Effector memory CD8-positive, alpha-beta T cell (primary cell): ENCODE measurements at regions not wholly inside any gene's neighbourhood (a gene's known extent, or its start where the extent isn't known, plus 50 kb on each side); places are given as distances from the start of the nearest gene placed in this dataset.

Experiments
- ATAC-seq: fragments of 150-1000 bp; cut with Tn5 transposase; replicated peaks from 2 replicates; pipeline ENCODE4 v1.10.0; 2021; ENCODE audit warnings: mild to moderate bottlenecking, moderate library complexity
- DNase-seq, 3 experiments: peaks; one replicate each; pipeline ENCODE4 v3.0.0; 2021
- H3K27ac Mint-ChIP-seq, 2 donors: one replicate each; pipeline ENCODE4 v1.8.0; 2022; ENCODE audit warnings: mild to moderate bottlenecking in 2 of 2, mixed read lengths in 2 of 2, moderate library complexity in 2 of 2
- H3K27me3 Mint-ChIP-seq, 2 donors: one replicate each; pipeline ENCODE4 v1.8.0; 2022; ENCODE audit warnings: mixed read lengths in 2 of 2
- H3K36me3 Mint-ChIP-seq: one replicate; pipeline ENCODE4 v1.8.0; 2022; ENCODE audit warnings: mild to moderate bottlenecking, moderate library complexity, mixed read lengths; ENCODE audit not compliant: insufficient read depth
- H3K4me1 Mint-ChIP-seq, 2 donors: one replicate each; pipeline ENCODE4 v1.8.0; 2022; ENCODE audit warnings: low read depth in 2 of 2, mixed read lengths in 2 of 2
- H3K4me3 Mint-ChIP-seq, 2 donors: one replicate each; pipeline ENCODE4 v1.8.0; 2022; ENCODE audit warnings: mild to moderate bottlenecking in 2 of 2, mixed read lengths in 2 of 2, moderate library complexity in 2 of 2
- H3K9me3 Mint-ChIP-seq, 2 donors: one replicate each; pipeline ENCODE4 v1.8.0; 2022; ENCODE audit warnings: mixed read lengths in 2 of 2

GRCh38 chr1:193709607-193710006 is 523.2 kb upstream of the B3GALT2 start:
- no peaks in the 10 kb centered on the region for H3K27me3 Mint-ChIP-seq
- H3K36me3 Mint-ChIP-seq, result no peaks in the 10 kb centered on the region
- DNase-seq (no peak), ATAC-seq (no peak)
- H3K27ac Mint-ChIP-seq, result no peak overlapping the region
- H3K9me3 Mint-ChIP-seq, result peaks cover 0 to 3% of the 10 kb centered on the region in 2 donors
- peaks cover 5 to 7% of the 10 kb centered on the region in 2 donors for H3K4me1 Mint-ChIP-seq
- H3K4me3 Mint-ChIP-seq, result no peak overlapping the region

GRCh38 chr1:193707271-193708021 is 521.0 kb upstream of the B3GALT2 start:
- peaks cover 0 to 3% of the 10 kb centered on the region in 2 donors for H3K9me3 Mint-ChIP-seq
- DNase-seq (no peak), ATAC-seq (peak; percentile 36)
- no peaks in the 10 kb centered on the region for H3K27me3 Mint-ChIP-seq
- H3K4me3 Mint-ChIP-seq, result peak overlapping the region in 1 of 2 donors; percentile 22
- H3K27ac Mint-ChIP-seq, result peak overlapping the region in 1 of 2 donors; percentile 67
- no peaks in the 10 kb centered on the region for H3K36me3 Mint-ChIP-seq
- peaks cover 5 to 7% of the 10 kb centered on the region in 2 donors for H3K4me1 Mint-ChIP-seq

GRCh38 chr1:193706766-193707165 is 520.4 kb upstream of the B3GALT2 start:
- Mint-ChIP-seq H3K9me3 (peaks cover 0 to 3% of the 10 kb centered on the region in 2 donors), H3K36me3 (no peaks in the 10 kb centered on the region), H3K4me3 (no peak overlapping the region), H3K27ac (no peak overlapping the region), H3K4me1 (peaks cover 7 to 9% of the 10 kb centered on the region in 2 donors), H3K27me3 (no peaks in the 10 kb centered on the region)
- DNase-seq (no peak), ATAC-seq (no peak)

- H3K4me1 Mint-ChIP-seq, result peaks cover 9 to 12% of the 10 kb centered on the region in 2 donors
- no peaks in the 10 kb centered on the region for H3K36me3 Mint-ChIP-seq
- peaks cover 0 to 3% of the 10 kb centered on the region in 2 donors for H3K9me3 Mint-ChIP-seq
- DNase-seq, result no peak
- ATAC-seq, result no peak
- H3K27ac Mint-ChIP-seq, result no peak overlapping the region
- no peaks in the 10 kb centered on the region for H3K27me3 Mint-ChIP-seq
- H3K4me3 Mint-ChIP-seq, result no peak overlapping the region
These were observed 519.2 kb upstream of the B3GALT2 start for GRCh38 chr1:193705554-193705981.

- Mint-ChIP-seq H3K27me3 (no peaks in the 10 kb centered on the region), H3K27ac (no peak overlapping the region), H3K36me3 (no peaks in the 10 kb centered on the region), H3K4me1 (peaks cover 9 to 12% of the 10 kb centered on the region in 2 donors), H3K9me3 (peaks cover 0 to 3% of the 10 kb centered on the region in 2 donors), H3K4me3 (no peak overlapping the region)
- no peak for ATAC-seq
- DNase-seq, result no peak
These were observed 517.2 kb upstream of the B3GALT2 start for GRCh38 chr1:193703655-193704054.

GRCh38 chr1:193703121-193703520 is 516.7 kb upstream of the B3GALT2 start:
- no peak for DNase-seq
- H3K4me1 Mint-ChIP-seq, result peaks cover 9 to 10% of the 10 kb centered on the region in 2 donors
- no peak overlapping the region for H3K27ac Mint-ChIP-seq
- no peaks in the 10 kb centered on the region for H3K36me3 Mint-ChIP-seq
- H3K27me3 Mint-ChIP-seq, result no peaks in the 10 kb centered on the region
- no peak overlapping the region for H3K4me3 Mint-ChIP-seq
- peaks cover 0 to 3% of the 10 kb centered on the region in 2 donors for H3K9me3 Mint-ChIP-seq
- no peak for ATAC-seq

GRCh38 chr1:193701759-193702158 is 515.3 kb upstream of the B3GALT2 start:
- H3K9me3 Mint-ChIP-seq, result peaks cover 0 to 3% of the 10 kb centered on the region in 2 donors
- no peak for ATAC-seq
- H3K27ac Mint-ChIP-seq, result no peak overlapping the region

GRCh38 chr1:193700710-193701355 is 514.4 kb upstream of the B3GALT2 start:
- Mint-ChIP-seq H3K9me3 (peaks cover 0 to 2% of the 10 kb centered on the region in 2 donors), H3K27ac (no peak overlapping the region), H3K27me3 (no peaks in the 10 kb centered on the region), H3K4me3 (no peak overlapping the region), H3K4me1 (peaks cover 4 to 6% of the 10 kb centered on the region in 2 donors), H3K36me3 (no peaks in the 10 kb centered on the region)
- no peak for ATAC-seq
- no peak for DNase-seq

More at GRCh38 chr1:193701759-193702158, 515.3 kb upstream of the B3GALT2 start:
- peaks cover 4 to 6% of the 10 kb centered on the region in 2 donors for H3K4me1 Mint-ChIP-seq
- no peak for DNase-seq
- no peaks in the 10 kb centered on the region for H3K36me3 Mint-ChIP-seq
- H3K4me3 Mint-ChIP-seq, result no peak overlapping the region
- no peaks in the 10 kb centered on the region for H3K27me3 Mint-ChIP-seq

- no peaks in the 10 kb centered on the region for H3K36me3 Mint-ChIP-seq
- no peak overlapping the region for H3K27ac Mint-ChIP-seq
- peaks cover 4 to 6% of the 10 kb centered on the region in 2 donors for H3K4me1 Mint-ChIP-seq
- DNase-seq (no peak), ATAC-seq (no peak)
- H3K27me3 Mint-ChIP-seq, result no peaks in the 10 kb centered on the region
- no peaks in the 10 kb centered on the region for H3K9me3 Mint-ChIP-seq
- no peak overlapping the region for H3K4me3 Mint-ChIP-seq
These were observed 512.8 kb upstream of the B3GALT2 start for GRCh38 chr1:193699261-193699660.

GRCh38 chr1:193697776-193698175 is 511.4 kb upstream of the B3GALT2 start:
- no peak for DNase-seq
- Mint-ChIP-seq H3K27me3 (no peaks in the 10 kb centered on the region), H3K4me3 (no peak overlapping the region), H3K4me1 (peaks cover 4 to 6% of the 10 kb centered on the region in 2 donors), H3K27ac (no peak overlapping the region), H3K9me3 (no peaks in the 10 kb centered on the region), H3K36me3 (no peaks in the 10 kb centered on the region)
- ATAC-seq, result no peak

- Mint-ChIP-seq H3K4me3 (no peak overlapping the region), H3K27ac (no peak overlapping the region), H3K4me1 (peaks cover 4 to 6% of the 10 kb centered on the region in 2 donors), H3K27me3 (no peaks in the 10 kb centered on the region), H3K36me3 (no peaks in the 10 kb centered on the region), H3K9me3 (no peaks in the 10 kb centered on the region)
- DNase-seq (no peak), ATAC-seq (no peak)
These were observed 510.8 kb upstream of the B3GALT2 start for GRCh38 chr1:193697115-193697762.

- ATAC-seq (no peak), DNase-seq (no peak)
- H3K36me3 Mint-ChIP-seq, result no peaks in the 10 kb centered on the region
- H3K27me3 Mint-ChIP-seq, result no peaks in the 10 kb centered on the region
- H3K9me3 Mint-ChIP-seq, result no peaks in the 10 kb centered on the region
- H3K27ac Mint-ChIP-seq, result no peak overlapping the region
- no peaks in the 10 kb centered on the region for H3K4me1 Mint-ChIP-seq
- no peak overlapping the region for H3K4me3 Mint-ChIP-seq
These were observed 508.3 kb upstream of the B3GALT2 start for GRCh38 chr1:193694741-193695140.

- Mint-ChIP-seq H3K9me3 (no peaks in the 10 kb centered on the region), H3K4me1 (no peaks in the 10 kb centered on the region), H3K36me3 (no peaks in the 10 kb centered on the region), H3K4me3 (no peak overlapping the region), H3K27ac (no peak overlapping the region), H3K27me3 (no peaks in the 10 kb centered on the region)
- DNase-seq, result no peak
- no peak for ATAC-seq
These were observed 499.6 kb upstream of the B3GALT2 start for GRCh38 chr1:193685986-193686385.
